ENCODE measurements at regions not wholly inside any gene's neighbourhood (a gene's known extent, or its start where the extent isn't known, plus 50 kb on each side); places are given as distances from the start of the nearest gene placed in this dataset.

DNA sequence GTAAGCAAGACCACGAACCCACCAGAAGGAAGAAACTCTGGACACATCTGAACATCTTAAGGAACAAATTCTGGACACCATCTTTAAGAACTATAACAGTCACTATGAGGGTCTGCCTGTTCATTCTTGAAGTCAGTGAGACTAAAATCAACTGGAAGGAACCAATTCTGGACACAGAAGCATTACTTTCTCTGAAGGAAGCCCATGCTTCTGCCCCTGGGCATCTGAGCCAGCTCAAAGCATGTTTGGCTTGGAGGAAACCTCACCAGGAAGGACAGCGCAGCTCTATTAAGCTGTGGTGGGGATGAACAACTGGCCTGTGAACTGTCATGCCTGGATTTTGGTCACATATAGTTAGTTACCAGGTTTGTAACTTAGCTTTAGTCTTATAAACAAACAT, 132.4 kb upstream of the GDF10 start:
- no TSS peak for BruUV-seq (replicated peaks)
- H3K27ac ChIP-seq (ENCODE audit: low read length) = peak overlapping the region; percentile 14; the same call in 1 of the 2 replicates

DNA sequence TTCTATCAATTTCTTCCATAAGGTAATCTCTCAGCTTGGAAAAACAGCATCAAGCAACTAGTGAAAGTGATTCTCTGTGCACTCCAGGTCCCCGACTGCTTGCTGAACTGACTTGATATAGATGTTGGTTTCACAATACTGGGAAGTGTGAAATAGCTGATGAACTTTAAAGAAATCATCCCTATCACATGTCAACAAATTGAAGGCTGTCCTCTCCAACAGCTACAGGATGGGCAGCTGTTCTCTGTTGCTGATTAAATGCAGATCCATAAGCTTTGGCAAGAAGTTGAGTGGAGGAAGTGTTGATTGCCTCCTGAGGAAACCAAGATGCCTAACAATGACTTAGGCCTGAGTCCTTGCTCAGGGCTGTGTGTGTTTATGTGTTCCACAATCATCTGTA, 130.4 kb upstream of the GDF10 start:
- POLR2A ChIA-PET = no interaction called here
- no peak for DNase-seq (ENCODE audit: low read depth, low spot score)
- in situ Hi-C loops (cut with HindIII; ENCODE audit: low pct_unique_long_range_greater_than_20kb, low sequenced_read_pairs) (no loop called here), intact Hi-C loops (cut with micrococcal nuclease; ENCODE audit: unreplicated experiment) (no loop called here)
- TF ChIP-seq TCF7L2 (IDR thresholded peaks at IDR 0.05; ENCODE audit: low read depth, low read length) = no peak
- TF ChIP-seq SIN3A (IDR thresholded peaks at IDR 0.05; ENCODE audit: borderline replicate concordance, insufficient read depth, low read depth, low read length) = no peak
- TF ChIP-seq, protein P1, sequence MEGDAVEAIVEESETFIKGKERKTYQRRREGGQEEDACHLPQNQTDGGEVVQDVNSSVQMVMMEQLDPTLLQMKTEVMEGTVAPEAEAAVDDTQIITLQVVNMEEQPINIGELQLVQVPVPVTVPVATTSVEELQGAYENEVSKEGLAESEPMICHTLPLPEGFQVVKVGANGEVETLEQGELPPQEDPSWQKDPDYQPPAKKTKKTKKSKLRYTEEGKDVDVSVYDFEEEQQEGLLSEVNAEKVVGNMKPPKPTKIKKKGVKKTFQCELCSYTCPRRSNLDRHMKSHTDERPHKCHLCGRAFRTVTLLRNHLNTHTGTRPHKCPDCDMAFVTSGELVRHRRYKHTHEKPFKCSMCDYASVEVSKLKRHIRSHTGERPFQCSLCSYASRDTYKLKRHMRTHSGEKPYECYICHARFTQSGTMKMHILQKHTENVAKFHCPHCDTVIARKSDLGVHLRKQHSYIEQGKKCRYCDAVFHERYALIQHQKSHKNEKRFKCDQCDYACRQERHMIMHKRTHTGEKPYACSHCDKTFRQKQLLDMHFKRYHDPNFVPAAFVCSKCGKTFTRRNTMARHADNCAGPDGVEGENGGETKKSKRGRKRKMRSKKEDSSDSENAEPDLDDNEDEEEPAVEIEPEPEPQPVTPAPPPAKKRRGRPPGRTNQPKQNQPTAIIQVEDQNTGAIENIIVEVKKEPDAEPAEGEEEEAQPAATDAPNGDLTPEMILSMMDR (IDR thresholded peaks at IDR 0.05) = no peak
- TF ChIP-seq, protein P2, sequence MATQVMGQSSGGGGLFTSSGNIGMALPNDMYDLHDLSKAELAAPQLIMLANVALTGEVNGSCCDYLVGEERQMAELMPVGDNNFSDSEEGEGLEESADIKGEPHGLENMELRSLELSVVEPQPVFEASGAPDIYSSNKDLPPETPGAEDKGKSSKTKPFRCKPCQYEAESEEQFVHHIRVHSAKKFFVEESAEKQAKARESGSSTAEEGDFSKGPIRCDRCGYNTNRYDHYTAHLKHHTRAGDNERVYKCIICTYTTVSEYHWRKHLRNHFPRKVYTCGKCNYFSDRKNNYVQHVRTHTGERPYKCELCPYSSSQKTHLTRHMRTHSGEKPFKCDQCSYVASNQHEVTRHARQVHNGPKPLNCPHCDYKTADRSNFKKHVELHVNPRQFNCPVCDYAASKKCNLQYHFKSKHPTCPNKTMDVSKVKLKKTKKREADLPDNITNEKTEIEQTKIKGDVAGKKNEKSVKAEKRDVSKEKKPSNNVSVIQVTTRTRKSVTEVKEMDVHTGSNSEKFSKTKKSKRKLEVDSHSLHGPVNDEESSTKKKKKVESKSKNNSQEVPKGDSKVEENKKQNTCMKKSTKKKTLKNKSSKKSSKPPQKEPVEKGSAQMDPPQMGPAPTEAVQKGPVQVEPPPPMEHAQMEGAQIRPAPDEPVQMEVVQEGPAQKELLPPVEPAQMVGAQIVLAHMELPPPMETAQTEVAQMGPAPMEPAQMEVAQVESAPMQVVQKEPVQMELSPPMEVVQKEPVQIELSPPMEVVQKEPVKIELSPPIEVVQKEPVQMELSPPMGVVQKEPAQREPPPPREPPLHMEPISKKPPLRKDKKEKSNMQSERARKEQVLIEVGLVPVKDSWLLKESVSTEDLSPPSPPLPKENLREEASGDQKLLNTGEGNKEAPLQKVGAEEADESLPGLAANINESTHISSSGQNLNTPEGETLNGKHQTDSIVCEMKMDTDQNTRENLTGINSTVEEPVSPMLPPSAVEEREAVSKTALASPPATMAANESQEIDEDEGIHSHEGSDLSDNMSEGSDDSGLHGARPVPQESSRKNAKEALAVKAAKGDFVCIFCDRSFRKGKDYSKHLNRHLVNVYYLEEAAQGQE (IDR thresholded peaks at IDR 0.05; ENCODE audit: insufficient read depth in 1 of 2, low read depth in 2 of 2, low read length in 1 of 2) = no peak
- no peak for TF ChIP-seq POLR2AphosphoS5 (IDR thresholded peaks at IDR 0.05; ENCODE audit: low read depth, low read length)
- ATAC-seq = no peak
- Histone ChIP-seq H3K4me1 (ENCODE audit: control insufficient read depth, insufficient read depth, low read length) (peaks cover 16% of the 10 kb centered on the region), H3K4me3 (ENCODE audit: low read depth in 2 of 2, low read length in 2 of 2) (no peak overlapping the region), H3K27ac (ENCODE audit: low read length) (no peak overlapping the region), H3K36me3 (ENCODE audit: control insufficient read depth, insufficient read depth, low read length) (no peaks in the 10 kb centered on the region), H3K27me3 (ENCODE audit: control insufficient read depth, insufficient read depth, low read length) (peaks cover 6% of the 10 kb centered on the region; the same call in 1 of the 2 replicates), H3K9me3 (ENCODE audit: control insufficient read depth, insufficient read depth, low read depth, low read length) (no peaks in the 10 kb centered on the region)
- BruUV-seq (replicated peaks) = no TSS peak
- CTCF ChIA-PET = interaction anchor here (0.6 kb wide), 1 partner anchor 144 kb away, joined by 3 read pairs; no protein-coding TSS in a partner anchor

More for the DNA sequence above, 132.4 kb upstream of the GDF10 start:
- intact Hi-C loops (cut with micrococcal nuclease; ENCODE audit: unreplicated experiment) = no loop called here
- TF ChIP-seq SIN3A (IDR thresholded peaks at IDR 0.05; ENCODE audit: borderline replicate concordance, insufficient read depth, low read depth, low read length) (no peak), POLR2AphosphoS5 (IDR thresholded peaks at IDR 0.05; ENCODE audit: low read depth, low read length) (no peak), TCF7L2 (IDR thresholded peaks at IDR 0.05; ENCODE audit: low read depth, low read length) (no peak)
- TF ChIP-seq, protein P1 (IDR thresholded peaks at IDR 0.05) = no peak
- TF ChIP-seq, protein P2 (IDR thresholded peaks at IDR 0.05; ENCODE audit: insufficient read depth in 1 of 2, low read depth in 2 of 2, low read length in 1 of 2) = no peak
- CTCF ChIA-PET = no interaction called here
- H3K36me3 ChIP-seq (ENCODE audit: control insufficient read depth, insufficient read depth, low read length) = no peaks in the 10 kb centered on the region
- H3K4me3 ChIP-seq (ENCODE audit: low read depth in 2 of 2, low read length in 2 of 2) = no peak overlapping the region
- no peak for ATAC-seq
- POLR2A ChIA-PET = interaction anchor here (0.6 kb wide), 1 partner anchor 49 kb away, joined by 3 read pairs; no protein-coding TSS in a partner anchor
- no peaks in the 10 kb centered on the region for H3K9me3 ChIP-seq (ENCODE audit: control insufficient read depth, insufficient read depth, low read depth, low read length)
- peaks cover 23% of the 10 kb centered on the region for H3K4me1 ChIP-seq (ENCODE audit: control insufficient read depth, insufficient read depth, low read length)
- no peak for DNase-seq (ENCODE audit: low read depth, low spot score)
- H3K27me3 ChIP-seq (ENCODE audit: control insufficient read depth, insufficient read depth, low read length) = peaks cover 2% of the 10 kb centered on the region; the same call in 1 of the 2 replicates
- in situ Hi-C loops (cut with HindIII; ENCODE audit: low pct_unique_long_range_greater_than_20kb, low sequenced_read_pairs) = no loop called here
